Activated T-cell treated with anti-CD3 and anti-CD28 coated beads for 24 hours (primary cell): ENCODE measurements at regions not wholly inside any gene's neighbourhood (a gene's known extent, or its start where the extent isn't known, plus 50 kb on each side); places are given as distances from the start of the nearest gene placed in this dataset.
"Not testable (repeated sequence)": the region's sequence is repeated elsewhere in the genome, so short reads cannot be mapped to it uniquely, and the experiment has no call there.

Experiments used
- DNase-seq: peaks from one replicate; pipeline ENCODE4 v3.0.0-alpha.2; 2020; ENCODE audit warnings: low read depth

- no peak for DNase-seq
Observed at GRCh38 chr22:49015993-49016908, 811.4 kb downstream of the BRD1 start.

- DNase-seq: no peak
Observed at GRCh38 chr22:49015459-49015858, 812.2 kb downstream of the BRD1 start.

DNA sequence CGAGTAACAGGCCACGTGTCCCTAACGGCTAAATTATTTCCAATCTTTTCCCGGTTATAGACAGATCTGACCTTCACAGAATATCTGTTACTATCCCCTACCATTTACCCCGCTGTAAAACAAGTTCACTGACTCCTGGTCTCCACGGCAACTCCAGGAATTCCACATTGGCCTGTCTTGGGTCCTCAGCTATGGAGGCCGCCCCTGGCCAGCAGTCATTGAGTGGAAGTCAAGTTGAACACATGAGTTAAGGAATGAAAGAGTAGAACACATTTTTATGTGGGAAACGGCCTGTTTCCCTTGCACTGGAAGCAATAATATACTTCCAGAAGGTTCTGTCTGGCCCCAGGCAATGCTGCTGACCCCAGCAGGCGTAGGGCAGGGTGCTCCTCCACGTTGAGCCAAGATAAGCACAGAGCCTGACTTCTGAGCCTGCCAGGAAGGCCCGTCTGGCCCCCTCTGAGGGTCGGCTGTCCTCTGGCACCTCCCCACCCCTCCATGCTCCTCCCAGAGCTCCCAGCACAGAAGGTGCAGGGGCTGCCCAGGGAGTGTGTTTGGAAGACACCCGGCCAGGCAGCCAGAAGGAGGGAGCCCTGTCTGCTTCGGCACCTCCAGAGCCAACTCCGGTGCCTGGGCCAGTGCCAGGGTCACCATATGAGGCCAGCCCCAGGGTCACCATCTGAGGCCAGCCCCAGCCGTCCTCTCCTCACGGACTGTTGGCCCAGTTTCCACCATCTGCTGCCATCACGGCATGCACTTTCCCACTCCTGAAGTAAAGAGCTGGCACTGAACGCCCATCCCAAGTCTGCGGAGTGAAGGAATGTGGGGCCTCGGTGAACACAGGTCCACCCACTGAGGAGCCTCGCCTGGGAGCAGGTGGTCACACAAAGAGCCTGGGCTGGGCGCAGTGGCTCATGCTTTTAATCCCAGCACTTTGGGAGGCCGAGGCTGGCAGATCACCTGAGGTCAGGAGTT is 813.2 kb downstream of the BRD1 start:
- no peak for DNase-seq

GRCh38 chr22:49013707-49014106 is 814.0 kb downstream of the BRD1 start:
- DNase-seq: no peak

- DNase-seq: no peak
Observed at GRCh38 chr22:49012712-49013395, 814.8 kb downstream of the BRD1 start.

DNA sequence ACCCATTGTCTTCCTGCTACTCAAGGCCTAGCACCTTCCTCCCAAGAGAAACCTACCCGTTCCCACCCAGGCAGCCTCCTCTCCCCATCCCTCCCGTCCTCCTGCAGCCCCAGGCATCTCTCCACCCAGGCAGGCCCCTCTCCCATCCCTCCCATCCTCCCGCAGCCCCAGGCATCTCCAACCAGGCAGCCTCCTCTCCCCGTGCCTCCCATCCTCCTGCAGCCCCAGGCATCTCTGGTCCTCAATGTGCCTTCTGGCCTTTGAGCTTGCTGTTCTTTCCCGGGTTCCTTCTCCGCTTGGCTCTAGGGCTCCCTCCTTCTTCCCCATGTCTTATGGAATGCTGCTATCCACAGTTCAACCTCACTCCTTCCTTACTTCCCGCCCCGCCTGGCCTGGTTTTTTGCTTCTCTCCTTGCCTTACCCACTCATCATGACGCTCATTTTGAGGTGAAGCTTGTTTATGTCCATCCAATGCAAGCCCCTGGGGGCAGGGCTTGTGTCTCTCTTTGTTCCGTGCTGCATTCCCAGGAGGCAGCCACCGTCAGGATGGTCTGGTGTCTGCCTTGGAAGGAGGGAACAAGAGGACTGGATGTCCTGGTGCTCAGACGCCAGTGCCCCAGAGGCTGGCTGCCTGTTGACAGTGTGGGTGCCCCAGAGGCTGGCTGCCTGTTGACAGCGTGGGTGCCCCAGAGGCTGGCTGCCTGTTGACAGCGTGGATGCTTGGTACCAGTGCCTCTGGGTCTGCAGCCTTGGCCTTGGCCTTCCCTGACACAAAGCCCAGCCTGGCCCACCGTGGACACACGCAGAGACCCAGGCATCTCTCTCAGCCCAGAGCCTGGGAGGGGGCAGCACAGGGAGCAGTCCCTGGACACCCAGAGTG is 815.7 kb downstream of the BRD1 start:
- no peak for DNase-seq

- no peak for DNase-seq
Observed at GRCh38 chr22:49011379-49011768, 816.3 kb downstream of the BRD1 start.

GRCh38 chr22:49010901-49011300 is 816.8 kb downstream of the BRD1 start:
- DNase-seq: no peak

GRCh38 chr22:49010070-49010863 is 817.4 kb downstream of the BRD1 start:
- no peak for DNase-seq

- DNase-seq: no peak
Observed at GRCh38 chr22:49009359-49010063, 818.2 kb downstream of the BRD1 start.

GRCh38 chr22:49008682-49009235 is 818.9 kb downstream of the BRD1 start:
- no peak for DNase-seq

DNA sequence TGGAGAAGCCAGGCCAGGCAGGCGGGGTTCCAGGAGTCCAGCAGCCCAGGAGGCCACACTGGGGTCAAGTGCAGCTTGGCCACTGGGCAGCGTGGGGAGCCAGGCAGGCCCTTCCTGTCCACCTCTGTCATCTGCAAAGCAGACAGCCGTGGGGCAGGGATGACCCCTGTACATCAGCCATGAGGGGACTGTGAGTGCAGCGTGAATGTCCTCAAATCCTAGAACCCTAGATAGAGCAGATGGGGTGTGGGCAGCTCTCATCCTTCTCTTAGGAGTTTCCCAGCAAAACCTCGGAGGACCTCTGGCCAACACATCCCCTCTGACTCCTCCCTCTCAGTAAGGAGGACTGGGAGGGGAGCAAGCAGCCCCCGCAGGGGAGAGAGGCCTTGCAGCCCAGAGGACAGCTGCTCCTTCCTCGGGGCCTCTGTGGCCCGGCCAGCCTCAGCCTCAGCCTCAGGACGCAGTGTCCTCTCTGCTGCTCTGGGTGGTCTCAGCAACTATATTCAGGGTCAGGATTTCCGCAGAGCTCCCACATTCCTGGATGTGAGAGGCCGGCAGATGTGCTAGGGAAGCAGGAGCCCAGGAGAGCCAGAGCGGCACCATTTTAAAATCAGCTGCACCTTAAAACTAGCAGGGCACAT is 820.5 kb downstream of the BRD1 start:
- no peak for DNase-seq

DNA sequence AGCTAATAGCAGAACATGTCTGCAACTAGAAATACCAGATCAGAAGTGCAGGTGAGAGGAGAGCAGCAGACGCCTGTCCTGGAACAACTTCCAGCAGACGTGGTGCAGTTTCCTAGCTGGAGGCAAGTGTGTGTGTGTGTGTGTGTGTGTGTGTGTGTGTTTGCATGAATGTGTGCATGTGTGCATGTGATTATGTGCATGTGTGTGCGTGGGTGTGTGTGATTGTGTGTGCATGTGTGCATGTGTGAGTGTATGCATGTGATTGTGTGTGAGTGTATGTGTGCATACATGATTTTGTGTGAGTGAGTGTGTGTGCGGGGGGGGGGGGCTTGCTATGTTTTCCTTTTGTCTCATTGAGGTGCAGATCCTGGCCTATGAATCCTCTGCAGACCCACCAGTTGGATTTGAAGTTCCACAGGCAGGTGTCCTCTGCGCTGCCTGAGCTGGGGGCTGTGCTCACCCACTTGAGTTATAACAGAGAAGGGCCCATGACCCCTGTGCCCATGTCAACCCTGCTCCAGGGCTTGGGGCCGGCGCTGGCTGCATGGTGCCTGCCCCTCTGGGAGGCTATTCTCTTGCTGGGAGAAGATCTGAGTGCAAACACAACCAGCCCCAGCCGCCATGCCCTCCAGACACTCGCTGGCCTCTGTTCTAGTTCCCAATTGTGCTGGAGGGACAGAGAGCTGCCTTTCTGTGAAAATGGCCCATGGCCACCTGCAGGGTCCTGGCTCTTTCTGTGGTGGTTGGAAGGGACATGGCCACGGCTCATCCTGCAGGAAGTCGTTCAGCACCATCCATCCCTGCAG is 821.3 kb downstream of the BRD1 start:
- no peak for DNase-seq

- DNase-seq: no peak
Observed at GRCh38 chr22:49005557-49005956, 822.1 kb downstream of the BRD1 start.

- no peak for DNase-seq
Observed at GRCh38 chr22:49004484-49005399, 822.9 kb downstream of the BRD1 start.

DNA sequence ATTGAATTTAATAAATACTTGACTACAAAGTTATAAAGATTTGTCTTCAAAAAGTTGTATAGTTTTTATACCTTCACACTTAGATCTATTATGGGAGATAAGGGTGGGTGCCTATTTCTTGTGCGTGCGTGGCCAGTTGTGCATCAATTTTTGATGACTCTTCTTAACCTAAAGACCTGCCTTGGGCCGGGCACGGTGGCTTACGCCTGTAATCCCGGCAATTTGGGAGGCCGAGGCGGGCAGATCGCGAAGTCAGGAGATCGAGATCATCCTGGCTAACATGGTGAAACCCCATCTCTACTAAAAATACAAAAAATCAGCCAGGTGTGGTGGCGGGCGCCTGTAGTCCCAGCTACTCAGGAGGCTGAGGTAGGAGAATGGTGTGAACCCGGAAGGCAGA is 830.1 kb downstream of the BRD1 start:
- not testable (repeated sequence) for DNase-seq

- no peak for DNase-seq
Observed at GRCh38 chr22:48993655-48994054, 834.0 kb downstream of the BRD1 start.
